Immature natural killer cell (primary cell): ENCODE measurements at regions not wholly inside any gene's neighbourhood (a gene's known extent, or its start where the extent isn't known, plus 50 kb on each side); places are given as distances from the start of the nearest gene placed in this dataset.

Experiments
- DNase-seq, 3 donors: peaks; one replicate each; pipeline ENCODE4 v3.0.0; 2022; ENCODE audit warnings: mixed read lengths in 1 of 3
- H3K27ac Mint-ChIP-seq, 6 donors: one replicate each; pipeline ENCODE4 v1.8.0; 2020; ENCODE audit warnings: mixed read lengths in 6 of 6, mild to moderate bottlenecking in 5 of 6, inconsistent platforms in 4 of 6, moderate library complexity in 3 of 6
- H3K27me3 Mint-ChIP-seq, 3 donors: one replicate each; pipeline ENCODE4 v1.8.0; 2020 to 2021; ENCODE audit warnings: low read depth in 3 of 3, mild to moderate bottlenecking in 3 of 3, mixed read lengths in 3 of 3, moderate library complexity in 3 of 3, inconsistent platforms in 1 of 3
- H3K36me3 Mint-ChIP-seq, 3 donors: one replicate each; pipeline ENCODE4 v1.8.0; 2020; ENCODE audit warnings: mixed read lengths in 3 of 3, inconsistent platforms in 2 of 3, mild to moderate bottlenecking in 2 of 3
- H3K4me1 Mint-ChIP-seq, 2 donors: one replicate each; pipeline ENCODE4 v1.8.0; 2020; ENCODE audit warnings: inconsistent platforms in 2 of 2, mild to moderate bottlenecking in 2 of 2, mixed read lengths in 2 of 2, moderate library complexity in 1 of 2
- H3K4me3 Mint-ChIP-seq, 5 donors: one replicate each; pipeline ENCODE4 v1.8.0; 2020; ENCODE audit warnings: mild to moderate bottlenecking in 5 of 5, mixed read lengths in 5 of 5, inconsistent platforms in 3 of 5, moderate library complexity in 3 of 5
- H3K9me3 Mint-ChIP-seq, 6 donors: one replicate each; pipeline ENCODE4 v1.8.0; 2020; ENCODE audit warnings: mild to moderate bottlenecking in 6 of 6, mixed read lengths in 6 of 6, inconsistent platforms in 4 of 6, moderate library complexity in 3 of 6

DNA sequence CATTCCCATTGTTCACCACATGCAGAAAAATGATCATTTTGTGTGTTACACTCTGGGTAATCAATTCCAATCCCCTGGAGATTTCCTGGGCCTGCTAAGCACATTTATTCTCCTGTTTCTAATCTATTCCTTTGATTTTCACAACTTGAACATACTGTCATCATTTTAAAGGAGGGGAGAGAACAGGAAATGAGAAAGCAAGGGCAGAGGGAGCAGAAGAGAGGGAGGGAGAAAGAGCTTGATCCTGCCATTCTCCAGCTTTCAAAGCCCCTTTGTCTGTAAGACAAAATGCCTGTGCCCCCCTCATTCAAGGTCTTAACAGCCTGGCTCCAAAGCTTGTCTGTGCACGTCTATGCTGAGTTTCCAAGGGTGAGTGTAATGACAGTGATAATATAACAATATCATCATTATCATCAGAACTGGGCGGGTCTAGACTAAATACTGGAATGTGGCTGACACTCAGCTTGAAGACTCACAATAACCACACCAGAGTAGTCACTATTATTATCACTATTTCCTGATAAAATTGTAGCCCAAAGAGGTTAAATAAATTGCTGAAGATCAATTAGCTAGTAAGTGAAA lies 164.4 kb upstream of the KLHL29 start:
- Mint-ChIP-seq H3K9me3 (peaks cover 0 to 6% (median 0%) of the 10 kb centered on the region in 6 donors), H3K27me3 (peaks cover 0 to 2% (median 0%) of the 10 kb centered on the region in 3 donors), H3K4me3 (no peak overlapping the region), H3K27ac (no peak overlapping the region), H3K4me1 (no peaks in the 10 kb centered on the region), H3K36me3 (no peaks in the 10 kb centered on the region)
- DNase-seq: no peak

DNA sequence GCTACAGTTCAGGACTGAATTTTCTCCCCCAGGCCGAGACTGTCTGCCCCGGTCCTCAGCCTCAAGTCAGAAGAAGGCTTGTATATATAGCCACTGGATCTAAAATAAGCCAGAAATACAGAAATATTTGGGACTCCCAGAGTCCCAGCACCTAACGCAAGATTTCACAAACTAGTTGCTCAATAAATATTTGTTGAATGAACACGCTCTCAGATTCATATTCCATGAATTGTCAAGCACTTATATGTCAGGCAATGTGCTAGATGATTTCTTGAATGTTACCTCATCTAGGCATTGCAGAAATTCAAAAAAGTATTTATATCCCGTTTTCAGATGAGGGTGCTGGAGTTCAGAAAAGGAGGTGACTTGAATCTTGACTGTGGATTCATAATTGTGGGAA lies 163.7 kb upstream of the KLHL29 start:
- DNase-seq: no peak
- H3K36me3 Mint-ChIP-seq: no peaks in the 10 kb centered on the region
- no peak overlapping the region for H3K4me3 Mint-ChIP-seq
- no peaks in the 10 kb centered on the region for H3K4me1 Mint-ChIP-seq
- H3K27me3 Mint-ChIP-seq: peaks cover 0 to 2% (median 0%) of the 10 kb centered on the region in 3 donors
- peaks cover 0 to 3% (median 0%) of the 10 kb centered on the region in 6 donors for H3K9me3 Mint-ChIP-seq
- H3K27ac Mint-ChIP-seq: no peak overlapping the region

GRCh38 chr2:23221901-23222300 lies 163.1 kb upstream of the KLHL29 start:
- peaks cover 0 to 2% (median 0%) of the 10 kb centered on the region in 3 donors for H3K27me3 Mint-ChIP-seq
- H3K4me1 Mint-ChIP-seq: no peaks in the 10 kb centered on the region
- H3K27ac Mint-ChIP-seq: no peak overlapping the region
- H3K36me3 Mint-ChIP-seq: no peaks in the 10 kb centered on the region
- no peak for DNase-seq
- peaks cover 0 to 3% (median 0%) of the 10 kb centered on the region in 6 donors for H3K9me3 Mint-ChIP-seq
- H3K4me3 Mint-ChIP-seq: no peak overlapping the region

GRCh38 chr2:23230885-23231284 lies 154.1 kb upstream of the KLHL29 start:
- peaks cover 0 to 2% (median 0%) of the 10 kb centered on the region in 6 donors for H3K9me3 Mint-ChIP-seq
- H3K27ac Mint-ChIP-seq: no peak overlapping the region
- H3K36me3 Mint-ChIP-seq: no peaks in the 10 kb centered on the region
- H3K4me1 Mint-ChIP-seq: no peaks in the 10 kb centered on the region
- peaks cover 0 to 7% (median 3%) of the 10 kb centered on the region in 3 donors for H3K27me3 Mint-ChIP-seq
- no peak overlapping the region for H3K4me3 Mint-ChIP-seq
- DNase-seq: no peak

DNA sequence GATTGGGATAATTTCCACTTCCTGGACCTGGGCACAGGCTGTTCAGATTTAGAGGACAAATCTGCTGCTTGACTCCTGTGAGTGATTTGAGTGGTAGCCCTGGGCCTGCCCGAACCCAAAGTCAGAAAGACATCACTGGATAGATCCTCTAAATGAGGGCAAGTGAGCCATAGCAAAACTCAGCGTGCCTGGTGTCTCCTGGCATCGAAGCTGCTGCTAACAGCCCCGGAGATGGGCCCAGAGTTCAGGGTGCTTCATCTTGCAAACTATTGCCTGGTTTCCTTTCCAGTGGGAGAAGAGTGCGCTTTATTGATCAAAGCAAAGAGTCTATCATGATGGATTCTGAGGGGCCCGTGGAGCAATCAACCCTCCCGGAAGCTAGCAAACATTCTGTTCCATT lies 153.1 kb upstream of the KLHL29 start:
- no peaks in the 10 kb centered on the region for H3K36me3 Mint-ChIP-seq
- no peak overlapping the region for H3K4me3 Mint-ChIP-seq
- peaks cover 0 to 7% (median 6%) of the 10 kb centered on the region in 3 donors for H3K27me3 Mint-ChIP-seq
- peaks cover 0 to 2% (median 0%) of the 10 kb centered on the region in 6 donors for H3K9me3 Mint-ChIP-seq
- no peaks in the 10 kb centered on the region for H3K4me1 Mint-ChIP-seq
- no peak overlapping the region for H3K27ac Mint-ChIP-seq
- no peak for DNase-seq

- H3K27me3 Mint-ChIP-seq: peaks cover 0 to 11% (median 7%) of the 10 kb centered on the region in 3 donors
- H3K4me1 Mint-ChIP-seq: no peaks in the 10 kb centered on the region
- H3K27ac Mint-ChIP-seq: no peak overlapping the region
- H3K36me3 Mint-ChIP-seq: no peaks in the 10 kb centered on the region
- no peak overlapping the region for H3K4me3 Mint-ChIP-seq
- H3K9me3 Mint-ChIP-seq: peaks cover 0 to 2% (median 0%) of the 10 kb centered on the region in 6 donors
- no peak for DNase-seq
These were observed 149.7 kb upstream of the KLHL29 start for GRCh38 chr2:23235292-23235691.

DNA sequence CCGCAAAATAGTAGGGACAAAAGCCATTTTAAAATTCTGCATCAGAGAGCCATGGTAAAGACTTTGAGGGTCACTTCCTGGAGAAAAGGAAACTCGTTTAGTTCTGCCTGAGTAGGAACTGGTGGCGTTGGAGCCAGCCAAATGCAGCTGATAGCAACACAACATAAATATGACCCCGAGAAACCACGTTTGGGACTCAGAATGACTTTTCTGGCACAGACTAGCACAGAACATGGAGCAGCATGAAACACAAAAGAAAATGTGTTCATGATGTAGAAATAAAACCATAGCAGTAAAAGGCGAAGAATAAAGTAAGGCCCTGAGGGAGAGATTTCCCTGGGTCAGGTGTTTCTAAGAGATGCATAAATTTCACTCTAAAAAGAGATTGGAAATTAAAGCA lies 149.2 kb upstream of the KLHL29 start:
- H3K36me3 Mint-ChIP-seq: no peaks in the 10 kb centered on the region
- H3K4me3 Mint-ChIP-seq: no peak overlapping the region
- H3K27me3 Mint-ChIP-seq: peaks cover 0 to 11% (median 7%) of the 10 kb centered on the region in 3 donors
- peaks cover 0 to 2% (median 0%) of the 10 kb centered on the region in 6 donors for H3K9me3 Mint-ChIP-seq
- no peak overlapping the region for H3K27ac Mint-ChIP-seq
- H3K4me1 Mint-ChIP-seq: no peaks in the 10 kb centered on the region
- no peak for DNase-seq

- Mint-ChIP-seq H3K4me3 (no peak overlapping the region), H3K27me3 (peaks cover 0 to 8% (median 7%) of the 10 kb centered on the region in 3 donors), H3K4me1 (no peaks in the 10 kb centered on the region), H3K9me3 (no peaks in the 10 kb centered on the region), H3K27ac (no peak overlapping the region), H3K36me3 (no peaks in the 10 kb centered on the region)
- DNase-seq: no peak
These were observed 147.8 kb upstream of the KLHL29 start for GRCh38 chr2:23237147-23237546.

GRCh38 chr2:23238011-23238657 lies 146.8 kb upstream of the KLHL29 start:
- H3K27ac Mint-ChIP-seq: no peak overlapping the region
- H3K9me3 Mint-ChIP-seq: no peaks in the 10 kb centered on the region
- H3K4me3 Mint-ChIP-seq: no peak overlapping the region
- peaks cover 0 to 8% (median 3%) of the 10 kb centered on the region in 3 donors for H3K27me3 Mint-ChIP-seq
- no peak for DNase-seq
- H3K4me1 Mint-ChIP-seq: no peaks in the 10 kb centered on the region
- H3K36me3 Mint-ChIP-seq: no peaks in the 10 kb centered on the region

- no peaks in the 10 kb centered on the region for H3K36me3 Mint-ChIP-seq
- H3K9me3 Mint-ChIP-seq: no peaks in the 10 kb centered on the region
- no peak overlapping the region for H3K27ac Mint-ChIP-seq
- no peaks in the 10 kb centered on the region for H3K4me1 Mint-ChIP-seq
- no peak for DNase-seq
- H3K27me3 Mint-ChIP-seq: peaks cover 1 to 8% (median 3%) of the 10 kb centered on the region in 3 donors
- H3K4me3 Mint-ChIP-seq: no peak overlapping the region
These were observed 145.6 kb upstream of the KLHL29 start for GRCh38 chr2:23239374-23239773.

GRCh38 chr2:23241121-23241520 lies 143.9 kb upstream of the KLHL29 start:
- H3K27me3 Mint-ChIP-seq: peaks cover 0 to 8% (median 1%) of the 10 kb centered on the region in 3 donors

GRCh38 chr2:23241611-23242245 lies 143.3 kb upstream of the KLHL29 start:
- Mint-ChIP-seq H3K27ac (no peak overlapping the region), H3K9me3 (no peaks in the 10 kb centered on the region), H3K4me3 (no peak overlapping the region), H3K36me3 (no peaks in the 10 kb centered on the region), H3K4me1 (no peaks in the 10 kb centered on the region), H3K27me3 (peaks cover 0 to 6% (median 1%) of the 10 kb centered on the region in 3 donors)
- DNase-seq: no peak

More at GRCh38 chr2:23241121-23241520, 143.9 kb upstream of the KLHL29 start:
- no peaks in the 10 kb centered on the region for H3K4me1 Mint-ChIP-seq
- no peaks in the 10 kb centered on the region for H3K9me3 Mint-ChIP-seq
- H3K4me3 Mint-ChIP-seq: no peak overlapping the region
- no peaks in the 10 kb centered on the region for H3K36me3 Mint-ChIP-seq
- no peak for DNase-seq
- no peak overlapping the region for H3K27ac Mint-ChIP-seq

DNA sequence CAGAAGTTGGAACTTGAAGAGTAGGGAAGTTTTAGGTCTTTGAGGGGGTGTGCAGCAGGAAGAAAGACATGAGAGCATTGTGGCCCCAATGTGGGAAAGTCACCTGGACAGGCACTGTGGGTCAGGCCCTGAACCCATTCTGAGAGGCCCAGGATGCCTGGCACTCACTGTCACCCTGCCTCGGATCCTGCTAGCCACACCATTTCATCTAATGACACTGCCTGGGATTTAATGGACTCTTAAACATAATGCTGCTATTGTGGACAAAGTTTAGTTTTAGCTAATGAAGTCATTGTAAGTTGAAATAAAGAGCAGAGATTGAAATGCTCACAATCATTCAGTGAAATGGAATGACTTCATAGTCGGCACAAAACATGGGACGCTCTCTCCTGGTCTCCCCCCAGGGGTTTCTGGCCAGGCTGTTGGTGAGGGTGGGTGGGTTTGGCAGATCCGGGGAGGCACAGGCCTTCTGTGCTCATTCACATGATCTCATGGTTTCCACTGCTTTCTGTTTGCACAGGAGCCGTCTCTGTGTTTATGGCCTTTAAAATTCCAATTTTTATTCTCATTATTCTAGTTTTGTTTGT lies 141.8 kb upstream of the KLHL29 start:
- Mint-ChIP-seq H3K27me3 (peaks cover 0 to 8% (median 3%) of the 10 kb centered on the region in 3 donors), H3K27ac (no peak overlapping the region), H3K4me3 (no peak overlapping the region), H3K36me3 (no peaks in the 10 kb centered on the region), H3K4me1 (no peaks in the 10 kb centered on the region), H3K9me3 (no peaks in the 10 kb centered on the region)
- no peak for DNase-seq

GRCh38 chr2:23244617-23245016 lies 140.4 kb upstream of the KLHL29 start:
- Mint-ChIP-seq H3K27me3 (peaks cover 0 to 3% (median 3%) of the 10 kb centered on the region in 3 donors), H3K27ac (no peak overlapping the region), H3K36me3 (no peaks in the 10 kb centered on the region), H3K4me3 (no peak overlapping the region), H3K4me1 (no peaks in the 10 kb centered on the region), H3K9me3 (no peaks in the 10 kb centered on the region)
- no peak for DNase-seq
